ENCODE measurements at regions not wholly inside any gene's neighbourhood (a gene's known extent, or its start where the extent isn't known, plus 50 kb on each side); places are given as distances from the start of the nearest gene placed in this dataset.

GRCh38 chr13:22252281-22252830 lies 581.5 kb downstream of the FGF9 start:
- dilution Hi-C loops (cut with MboI; ENCODE audit: extremely low pct_ligation_motif_present, low sequenced_read_pairs): no loop called here
- DNase-seq (ENCODE audit: low read depth, low spot score) (no peak), FAIRE-seq (no peak)
- Histone ChIP-seq H4K20me1 (ENCODE audit: control insufficient read depth, extremely low read depth, insufficient read depth, low read length) (no peaks in the 10 kb centered on the region), H3K9me3 (ENCODE audit: control insufficient read depth, low read depth, low read length) (peaks cover 2% of the 10 kb centered on the region), H3K4me1 (ENCODE audit: control insufficient read depth, extremely low read depth, insufficient read depth, low read length) (no peaks in the 10 kb centered on the region), H3K9ac (ENCODE audit: control insufficient read depth, extremely low read depth, insufficient read depth, low read length) (no peak overlapping the region), H3K9me1 (ENCODE audit: control insufficient read depth, extremely low read depth, insufficient read depth, low read length) (no peaks in the 10 kb centered on the region), H3K4me2 (ENCODE audit: control insufficient read depth, extremely low read depth, insufficient read depth, low read depth, low read length) (no peak overlapping the region), H3K4me3 (ENCODE audit: control insufficient read depth in 2 of 3, extremely low read depth in 1 of 3, insufficient read depth in 2 of 3, low read depth in 1 of 3, low read length in 3 of 3) (no peak overlapping the region), H3K27ac (ENCODE audit: control insufficient read depth, insufficient read depth, low read length) (no peak overlapping the region), H3K79me2 (ENCODE audit: control insufficient read depth, insufficient read depth, low read length) (no peaks in the 10 kb centered on the region), H3K27me3 (ENCODE audit: control insufficient read depth, extremely low read depth, insufficient read depth, low read length) (no peaks in the 10 kb centered on the region), H2AFZ (ENCODE audit: control insufficient read depth, low read length) (no peak overlapping the region), H3K36me3 (ENCODE audit: control insufficient read depth in 2 of 2, extremely low read depth in 1 of 2, insufficient read depth in 2 of 2, low read length in 2 of 2) (no peaks in the 10 kb centered on the region)
- TF ChIP-seq, protein P1, sequence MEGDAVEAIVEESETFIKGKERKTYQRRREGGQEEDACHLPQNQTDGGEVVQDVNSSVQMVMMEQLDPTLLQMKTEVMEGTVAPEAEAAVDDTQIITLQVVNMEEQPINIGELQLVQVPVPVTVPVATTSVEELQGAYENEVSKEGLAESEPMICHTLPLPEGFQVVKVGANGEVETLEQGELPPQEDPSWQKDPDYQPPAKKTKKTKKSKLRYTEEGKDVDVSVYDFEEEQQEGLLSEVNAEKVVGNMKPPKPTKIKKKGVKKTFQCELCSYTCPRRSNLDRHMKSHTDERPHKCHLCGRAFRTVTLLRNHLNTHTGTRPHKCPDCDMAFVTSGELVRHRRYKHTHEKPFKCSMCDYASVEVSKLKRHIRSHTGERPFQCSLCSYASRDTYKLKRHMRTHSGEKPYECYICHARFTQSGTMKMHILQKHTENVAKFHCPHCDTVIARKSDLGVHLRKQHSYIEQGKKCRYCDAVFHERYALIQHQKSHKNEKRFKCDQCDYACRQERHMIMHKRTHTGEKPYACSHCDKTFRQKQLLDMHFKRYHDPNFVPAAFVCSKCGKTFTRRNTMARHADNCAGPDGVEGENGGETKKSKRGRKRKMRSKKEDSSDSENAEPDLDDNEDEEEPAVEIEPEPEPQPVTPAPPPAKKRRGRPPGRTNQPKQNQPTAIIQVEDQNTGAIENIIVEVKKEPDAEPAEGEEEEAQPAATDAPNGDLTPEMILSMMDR (optimal IDR thresholded peaks at IDR 0.05 in 1 of 3, IDR thresholded peaks at IDR 0.05 in 1 of 3, conservative IDR thresholded peaks at IDR 0.05 in 1 of 3; ENCODE audit: extremely low read depth in 1 of 3, insufficient read depth in 2 of 3, low read length in 3 of 3): no peak
- no peak for TF ChIP-seq EZH2 (IDR thresholded peaks at IDR 0.05; ENCODE audit: low read length)

- no peak for DNase-seq (ENCODE audit: low read depth, low spot score)
- TF ChIP-seq EZH2 (IDR thresholded peaks at IDR 0.05; ENCODE audit: low read length): no peak
- TF ChIP-seq, protein P1 (optimal IDR thresholded peaks at IDR 0.05 in 1 of 3, IDR thresholded peaks at IDR 0.05 in 1 of 3, conservative IDR thresholded peaks at IDR 0.05 in 1 of 3; ENCODE audit: extremely low read depth in 1 of 3, insufficient read depth in 2 of 3, low read length in 3 of 3): no peak
- Histone ChIP-seq H3K9me3 (ENCODE audit: control insufficient read depth, low read depth, low read length) (peaks cover 2% of the 10 kb centered on the region), H3K27me3 (ENCODE audit: control insufficient read depth, extremely low read depth, insufficient read depth, low read length) (no peaks in the 10 kb centered on the region), H2AFZ (ENCODE audit: control insufficient read depth, low read length) (no peak overlapping the region), H3K27ac (ENCODE audit: control insufficient read depth, insufficient read depth, low read length) (no peak overlapping the region), H3K4me3 (ENCODE audit: control insufficient read depth in 2 of 3, extremely low read depth in 1 of 3, insufficient read depth in 2 of 3, low read depth in 1 of 3, low read length in 3 of 3) (no peak overlapping the region), H3K9me1 (ENCODE audit: control insufficient read depth, extremely low read depth, insufficient read depth, low read length) (no peaks in the 10 kb centered on the region), H4K20me1 (ENCODE audit: control insufficient read depth, extremely low read depth, insufficient read depth, low read length) (no peaks in the 10 kb centered on the region), H3K4me1 (ENCODE audit: control insufficient read depth, extremely low read depth, insufficient read depth, low read length) (no peaks in the 10 kb centered on the region), H3K4me2 (ENCODE audit: control insufficient read depth, extremely low read depth, insufficient read depth, low read depth, low read length) (no peak overlapping the region), H3K36me3 (ENCODE audit: control insufficient read depth in 2 of 2, extremely low read depth in 1 of 2, insufficient read depth in 2 of 2, low read length in 2 of 2) (no peaks in the 10 kb centered on the region), H3K9ac (ENCODE audit: control insufficient read depth, extremely low read depth, insufficient read depth, low read length) (no peak overlapping the region), H3K79me2 (ENCODE audit: control insufficient read depth, insufficient read depth, low read length) (no peaks in the 10 kb centered on the region)
- dilution Hi-C loops (cut with MboI; ENCODE audit: extremely low pct_ligation_motif_present, low sequenced_read_pairs): no loop called here
- no peak for FAIRE-seq
Observed at GRCh38 chr13:22253107-22253506, 582.2 kb downstream of the FGF9 start.

Measured in keratinocyte (primary cell).